Aorta (tissue), 5 donors: ENCODE measurements at regions not wholly inside any gene's neighbourhood (a gene's known extent, or its start where the extent isn't known, plus 50 kb on each side); places are given as distances from the start of the nearest gene placed in this dataset.

Experiments used
- ATAC-seq: fragments of 200-7000 bp; cut with Tn5 transposase; one replicate; pipeline ENCODE4 v1.9.1; 2022; ENCODE audit warnings: moderate library complexity; ENCODE audit not compliant: low FRiP score
- DNase-seq, 2 donors: peaks; one replicate each; pipeline ENCODE4 v3.0.0-alpha.2; 2020
- H3K27ac ChIP-seq, 2 donors: one replicate each; pipeline ENCODE4 v1.5.1; 2013; ENCODE audit warnings: low read length in 2 of 2, mild to moderate bottlenecking in 2 of 2, moderate library complexity in 2 of 2, control low read depth in 1 of 2, inconsistent platforms in 1 of 2, low read depth in 1 of 2
- H3K27me3 ChIP-seq, 2 donors: one replicate each; pipeline ENCODE4 v1.6.1; 2013; ENCODE audit warnings: control low read depth in 1 of 2, low read length in 1 of 2, mild to moderate bottlenecking in 1 of 2, moderate library complexity in 1 of 2; ENCODE audit not compliant: insufficient read depth in 2 of 2, control insufficient read depth in 1 of 2
- H3K36me3 ChIP-seq, 2 donors: one replicate each; pipeline ENCODE4 v1.6.1; 2013; ENCODE audit warnings: control low read depth in 1 of 2, low read length in 1 of 2, mild to moderate bottlenecking in 1 of 2; ENCODE audit not compliant: insufficient read depth in 2 of 2, control insufficient read depth in 1 of 2
- H3K4me1 ChIP-seq, 2 donors: one replicate each; pipeline ENCODE4 v1.6.1; 2013; ENCODE audit warnings: low read length in 2 of 2, control low read depth in 1 of 2, mild to moderate bottlenecking in 1 of 2, moderate library complexity in 1 of 2; ENCODE audit not compliant: insufficient read depth in 2 of 2, control insufficient read depth in 1 of 2
- H3K4me3 ChIP-seq, 2 donors: one replicate each; pipeline ENCODE4 v1.5.1; 2013; ENCODE audit warnings: low read length in 2 of 2, control low read depth in 1 of 2, mild to moderate bottlenecking in 1 of 2
- H3K9me3 ChIP-seq: one replicate; pipeline ENCODE4 v1.6.1; 2013; ENCODE audit warnings: mild to moderate bottlenecking, low read length; ENCODE audit not compliant: control insufficient read depth
- WGBS, 2 donors: extraction: QIAGEN DNeasy Blood & Tissue Kit; methylation state at CpG; one replicate each; pipeline ENCODE4 v1.1.7; 2013; 5-methylcytosine and 5-hydroxymethylcytosine counted together
- intact Hi-C, 2 donors: fragments of 100-400 bp; cut with DNase I; formaldehyde crosslinking; loops; one replicate each; pipeline versions ENCODE4 v1.14.2 to v1.15.0; 2022
- donor health status: healthy with polysubstance abuse.
- donor health status: Bipolar disorder and iron deficiency.
- donor health status: DM: no; HTN: no; CAD: no.
- donor health status: DM: no; HTN: no; CAD: no.
- donor health status: DM: yes; HTN: yes; CAD: no.

DNA sequence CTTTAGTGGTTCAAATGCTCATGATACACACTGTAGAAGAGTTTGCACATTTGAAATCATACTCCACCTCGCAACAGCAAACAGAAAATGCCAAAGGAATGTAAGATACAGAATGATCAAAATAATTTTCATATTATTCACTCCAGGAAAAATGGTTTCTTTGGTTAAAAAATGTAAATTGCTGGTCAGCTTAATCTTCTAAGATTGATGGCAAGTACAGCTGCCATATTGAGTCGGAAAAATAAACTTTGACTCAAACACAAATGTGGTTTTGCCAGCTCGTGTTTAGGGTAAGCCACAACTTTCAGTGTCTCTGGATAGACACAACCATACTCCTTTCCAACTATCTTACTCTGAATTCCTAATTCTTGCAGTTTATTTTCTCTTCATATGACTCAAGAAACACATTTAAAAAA, 154.9 kb upstream of the SMIM21 start:
- Histone ChIP-seq H3K4me3 (no peak overlapping the region), H3K4me1 (no peaks in the 10 kb centered on the region), H3K27ac (no peak overlapping the region), H3K27me3 (no peaks in the 10 kb centered on the region), H3K9me3 (no peaks in the 10 kb centered on the region), H3K36me3 (no peaks in the 10 kb centered on the region)
- DNase-seq = no peak
- intact Hi-C loops = no loop called here
- ATAC-seq = no peak
- 41 to 50% methylated on average over 3 of the region's 3 CpGs for WGBS, 2 donors

DNA sequence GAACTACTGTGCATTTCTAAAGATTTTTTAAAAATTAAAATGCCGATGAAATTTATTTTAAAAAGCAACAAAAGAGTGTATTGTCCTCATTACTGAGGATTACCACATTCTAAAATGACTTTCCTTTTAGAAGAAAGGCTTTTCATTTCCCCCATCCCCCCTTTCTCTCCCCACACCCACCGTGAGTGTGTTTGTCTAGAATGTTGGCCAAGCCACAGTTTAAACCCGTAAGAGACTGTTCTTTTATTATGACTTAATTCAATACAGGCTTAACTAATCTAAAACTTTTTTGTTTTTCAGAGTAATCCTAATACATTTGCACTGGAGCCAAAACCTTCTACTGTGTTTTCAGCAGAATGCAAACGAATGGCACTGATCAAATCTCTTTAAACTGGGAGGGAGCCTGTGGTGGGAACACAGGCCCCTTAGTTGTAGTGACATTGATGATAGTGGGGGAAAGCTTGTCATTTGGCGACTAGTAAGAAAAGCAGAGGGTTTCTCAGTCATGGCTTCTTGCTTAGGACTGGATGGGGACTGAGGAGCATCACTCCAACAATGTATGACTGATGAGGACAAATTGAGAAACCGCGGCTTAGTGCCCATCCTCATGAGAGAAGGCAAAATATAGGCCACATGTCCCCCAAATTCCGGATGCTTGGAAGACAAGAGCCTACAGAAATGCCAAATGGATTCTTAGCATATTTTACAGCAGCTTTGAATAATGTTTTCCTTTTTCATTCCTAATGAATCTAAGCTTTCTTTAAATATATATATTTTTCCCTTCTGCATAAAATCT, 154.0 kb upstream of the SMIM21 start:
- Histone ChIP-seq H3K27me3 (no peaks in the 10 kb centered on the region), H3K4me1 (no peaks in the 10 kb centered on the region), H3K9me3 (no peaks in the 10 kb centered on the region), H3K36me3 (no peaks in the 10 kb centered on the region), H3K4me3 (no peak overlapping the region), H3K27ac (no peak overlapping the region)
- DNase-seq (no peak), ATAC-seq (no peak)
- 29 to 32% methylated on average over 8 of the region's 8 CpGs for WGBS, 2 donors
- intact Hi-C loops = no loop called here

DNA sequence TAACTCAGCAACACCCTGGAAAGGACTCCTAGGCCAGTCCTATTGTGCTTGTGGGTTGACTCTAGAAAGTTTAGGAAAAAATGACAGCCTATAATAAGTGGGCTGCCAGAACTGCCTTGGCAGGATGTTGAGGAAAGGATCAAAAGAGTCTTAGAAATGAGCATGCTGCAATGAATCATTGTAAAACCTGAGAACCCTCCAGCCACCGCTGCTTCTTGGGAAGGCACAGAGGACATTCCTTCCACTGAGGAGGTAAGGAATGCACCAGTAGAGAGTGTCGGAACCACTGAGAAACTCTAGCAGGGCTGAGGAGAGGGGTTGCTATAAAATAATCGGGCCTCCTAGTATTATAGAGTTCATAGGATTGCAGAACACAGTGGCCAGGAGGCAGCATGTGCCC, 146.7 kb upstream of the SMIM21 start:
- WGBS, 2 donors = 62 to 71% methylated on average over 3 of the region's 3 CpGs
- DNase-seq = no peak
- intact Hi-C loops = no loop called here

DNA sequence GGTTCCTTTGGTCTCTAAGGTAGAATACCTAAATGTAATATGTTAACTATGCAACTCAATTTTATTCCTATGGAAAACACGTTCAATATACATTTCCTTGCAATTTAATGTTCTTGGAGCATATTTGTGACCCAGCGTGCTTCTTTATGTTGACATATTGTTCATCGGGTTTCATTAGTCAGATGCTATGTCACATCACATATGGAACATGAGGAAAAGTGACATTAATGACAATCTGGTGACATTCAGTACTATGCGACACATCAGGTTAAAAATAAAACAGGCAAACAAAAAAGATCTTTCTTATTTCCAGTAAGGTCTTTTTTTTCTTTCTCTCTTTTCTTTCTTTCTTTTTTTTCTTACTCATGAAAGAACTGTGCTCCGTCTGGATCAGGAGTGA, 135.6 kb upstream of the SMIM21 start:
- Histone ChIP-seq H3K36me3 (no peaks in the 10 kb centered on the region), H3K9me3 (no peaks in the 10 kb centered on the region), H3K27me3 (no peaks in the 10 kb centered on the region), H3K4me3 (no peak overlapping the region), H3K4me1 (no peaks in the 10 kb centered on the region), H3K27ac (no peak overlapping the region)
- intact Hi-C loops = no loop called here
- DNase-seq (no peak), ATAC-seq (no peak)
- 64 to 69% methylated on average over 5 of the region's 5 CpGs for WGBS, 2 donors

More for the DNA sequence above, 146.7 kb upstream of the SMIM21 start:
- no peaks in the 10 kb centered on the region for H3K27me3 ChIP-seq
- H3K27ac ChIP-seq = no peak overlapping the region
- no peak for ATAC-seq
- H3K36me3 ChIP-seq = no peaks in the 10 kb centered on the region
- H3K4me3 ChIP-seq = no peak overlapping the region
- H3K9me3 ChIP-seq = no peaks in the 10 kb centered on the region
- no peaks in the 10 kb centered on the region for H3K4me1 ChIP-seq

DNA sequence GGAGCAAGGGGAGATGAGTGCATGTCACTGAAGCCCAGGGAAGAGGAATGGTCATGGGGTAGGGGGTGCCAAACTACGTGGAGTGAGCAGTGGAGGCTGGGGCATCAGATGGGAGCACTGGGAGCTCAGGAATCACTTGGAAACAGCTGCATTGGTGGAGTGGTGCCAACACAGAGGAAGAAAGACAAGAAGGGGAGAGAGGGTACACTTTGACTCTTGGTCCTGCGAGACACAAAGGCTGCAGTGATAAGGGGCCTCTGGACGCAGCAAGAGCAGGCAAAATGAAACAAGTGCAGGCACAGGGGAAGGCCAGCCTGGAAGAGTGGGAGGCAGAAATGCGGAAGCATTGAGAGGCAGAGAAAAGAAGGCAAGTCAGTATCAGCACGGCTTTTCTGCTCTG, 134.7 kb upstream of the SMIM21 start:
- Histone ChIP-seq H3K4me1 (no peaks in the 10 kb centered on the region), H3K27me3 (no peaks in the 10 kb centered on the region), H3K36me3 (no peaks in the 10 kb centered on the region), H3K4me3 (no peak overlapping the region), H3K27ac (no peak overlapping the region), H3K9me3 (no peaks in the 10 kb centered on the region)
- ATAC-seq (no peak), DNase-seq (no peak)
- WGBS, 2 donors = 58 to 70% methylated on average over 5 of the region's 5 CpGs
- intact Hi-C loops = no loop called here

DNA sequence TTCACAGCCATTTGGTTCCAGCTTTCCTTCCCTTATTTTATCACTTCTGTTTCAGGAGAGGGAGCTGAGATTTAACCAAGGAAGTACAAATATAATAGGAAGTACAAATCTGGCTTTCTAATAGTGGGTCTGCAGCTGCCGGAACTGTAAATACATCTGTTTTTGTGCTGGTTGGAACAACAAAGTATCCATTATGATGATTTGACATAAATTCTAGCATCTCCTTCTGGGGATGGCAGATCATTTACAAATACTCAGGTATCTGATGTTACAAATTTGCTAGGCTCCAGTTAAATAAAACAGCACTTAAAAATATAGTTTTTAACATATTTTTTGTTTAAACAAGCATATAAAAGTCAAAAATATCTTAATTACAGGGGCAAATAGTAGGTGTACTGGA, 131.3 kb upstream of the SMIM21 start:
- Histone ChIP-seq H3K4me1 (no peaks in the 10 kb centered on the region), H3K36me3 (no peaks in the 10 kb centered on the region), H3K27me3 (no peaks in the 10 kb centered on the region), H3K9me3 (no peaks in the 10 kb centered on the region), H3K27ac (no peak overlapping the region), H3K4me3 (no peak overlapping the region)
- WGBS, 2 donors = 65 to 68% methylated on average over 1 of the region's 1 CpG
- intact Hi-C loops = no loop called here
- no peak for ATAC-seq
- no peak for DNase-seq

DNA sequence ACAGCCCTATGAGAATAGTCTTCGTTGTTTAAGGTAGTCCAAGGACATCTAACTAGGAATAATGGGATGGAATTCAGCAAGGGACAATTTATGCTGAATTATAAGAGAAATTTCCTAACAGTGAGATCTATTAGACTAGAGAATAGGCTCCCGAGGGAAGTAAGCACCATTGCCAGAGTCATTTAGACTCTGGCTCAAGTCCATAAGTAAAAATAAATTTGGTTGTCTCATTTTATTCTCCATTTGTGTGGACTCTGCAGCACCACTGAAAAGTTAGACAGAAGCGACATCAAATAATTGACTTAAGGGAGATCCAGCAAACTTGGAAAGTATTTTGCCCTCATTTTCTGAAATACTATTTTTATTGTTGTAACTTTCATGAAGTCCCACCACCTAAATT, 129.3 kb upstream of the SMIM21 start:
- no peak overlapping the region for H3K27ac ChIP-seq
- no peak overlapping the region for H3K4me3 ChIP-seq
- no peaks in the 10 kb centered on the region for H3K4me1 ChIP-seq
- no peak for DNase-seq
- H3K27me3 ChIP-seq = no peaks in the 10 kb centered on the region
- intact Hi-C loops = no loop called here
- 57% methylated on average over 3 of the region's 3 CpGs for WGBS, 2 donors
- H3K9me3 ChIP-seq = no peaks in the 10 kb centered on the region
- H3K36me3 ChIP-seq = no peaks in the 10 kb centered on the region
- ATAC-seq = no peak

DNA sequence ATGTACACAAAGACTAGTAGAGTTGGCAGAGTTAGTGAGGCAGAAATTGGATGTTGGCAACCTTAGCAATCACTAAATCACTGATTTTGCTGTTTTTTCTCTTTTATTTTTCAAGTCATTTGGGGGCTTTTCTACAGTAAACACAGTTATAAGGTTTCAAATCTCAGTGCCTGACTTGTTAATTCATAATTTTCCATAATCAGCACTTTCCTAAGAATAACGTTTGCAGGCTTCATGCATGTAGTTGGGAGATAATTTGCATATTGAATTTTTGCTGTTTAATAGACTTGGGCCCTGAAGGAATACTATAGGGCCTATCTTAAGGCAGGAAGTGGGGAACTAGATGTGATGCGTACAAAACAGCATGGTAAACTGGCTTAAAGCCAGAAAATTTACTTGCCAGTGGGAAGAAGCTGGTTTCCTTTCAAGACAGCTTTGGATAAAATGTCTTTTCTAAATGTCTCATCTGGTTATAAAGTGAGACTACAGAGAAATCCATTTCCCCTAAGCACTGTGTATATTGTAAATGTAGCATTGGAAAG, 127.2 kb upstream of the SMIM21 start:
- Histone ChIP-seq H3K9me3 (no peaks in the 10 kb centered on the region), H3K27me3 (no peaks in the 10 kb centered on the region), H3K4me3 (no peak overlapping the region), H3K4me1 (no peaks in the 10 kb centered on the region), H3K27ac (no peak overlapping the region), H3K36me3 (no peaks in the 10 kb centered on the region)
- 54 to 57% methylated on average over 2 of the region's 2 CpGs for WGBS, 2 donors
- DNase-seq = no peak
- ATAC-seq = no peak
- intact Hi-C loops = no loop called here

DNA sequence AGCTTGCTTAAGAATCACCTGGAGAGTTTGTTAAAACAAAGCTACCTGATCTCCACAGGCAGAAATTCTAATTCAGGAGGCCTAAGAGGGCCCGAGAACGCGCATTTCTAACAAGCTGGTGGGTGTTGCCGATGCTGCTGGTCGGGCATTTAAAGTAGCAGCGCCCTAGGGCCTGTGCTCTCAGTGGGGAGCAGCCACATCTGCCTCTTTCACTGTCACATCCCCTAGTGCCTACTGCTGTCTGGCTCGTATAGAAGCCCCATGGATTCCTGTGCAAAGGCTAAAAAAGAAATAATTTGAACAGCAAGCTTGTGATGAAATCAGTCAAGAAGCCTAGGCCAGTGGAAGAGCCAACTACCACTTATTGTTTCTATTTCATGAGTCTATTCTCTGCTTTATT, 126.7 kb upstream of the SMIM21 start:
- Histone ChIP-seq H3K4me1 (no peaks in the 10 kb centered on the region), H3K9me3 (no peaks in the 10 kb centered on the region), H3K36me3 (no peaks in the 10 kb centered on the region), H3K27me3 (peaks cover 0 to 2% of the 10 kb centered on the region in 2 donors), H3K27ac (no peak overlapping the region), H3K4me3 (no peak overlapping the region)
- DNase-seq = no peak
- no peak for ATAC-seq
- intact Hi-C loops = no loop called here
- WGBS, 2 donors = 86 to 92% methylated on average over 7 of the region's 7 CpGs
